Activated effector memory CD4-positive, alpha-beta T cell treated with anti-CD3 and anti-CD28 coated beads, Interleukin-2, amount 50 U/mL, for 16 hours (primary cell): ENCODE measurements at regions not wholly inside any gene's neighbourhood (a gene's known extent, or its start where the extent isn't known, plus 50 kb on each side); places are given as distances from the start of the nearest gene placed in this dataset.
"Not testable (repeated sequence)": the region's sequence is repeated elsewhere in the genome, so short reads cannot be mapped to it uniquely, and the experiment has no call there.

Experiments used
- DNase-seq: peaks from one replicate; pipeline ENCODE4 v3.0.0-alpha.2; 2020

GRCh38 chr3:20608054-20608738 lies 422.2 kb upstream of the SGO1 start:
- no peak for DNase-seq

- DNase-seq, result no peak
Measured at GRCh38 chr3:20604659-20605058, 418.7 kb upstream of the SGO1 start.

GRCh38 chr3:20589275-20589674 lies 403.3 kb upstream of the SGO1 start:
- no peak for DNase-seq

- DNase-seq, result no peak
Measured at GRCh38 chr3:20588781-20589180, 402.8 kb upstream of the SGO1 start.

GRCh38 chr3:20583648-20584047 lies 397.6 kb upstream of the SGO1 start:
- no peak for DNase-seq

GRCh38 chr3:20576228-20576627 lies 390.2 kb upstream of the SGO1 start:
- no peak for DNase-seq

GRCh38 chr3:20575146-20575545 lies 389.1 kb upstream of the SGO1 start:
- DNase-seq, result no peak

GRCh38 chr3:20574746-20575145 lies 388.7 kb upstream of the SGO1 start:
- DNase-seq, result no peak

- no peak for DNase-seq
Measured at GRCh38 chr3:20573175-20573574, 387.2 kb upstream of the SGO1 start.

GRCh38 chr3:20572473-20572872 lies 386.5 kb upstream of the SGO1 start:
- no peak for DNase-seq

- DNase-seq, result no peak
Measured at GRCh38 chr3:20569310-20569709, 383.3 kb upstream of the SGO1 start.

GRCh38 chr3:20564966-20565365 lies 379.0 kb upstream of the SGO1 start:
- DNase-seq, result no peak

- no peak for DNase-seq
Measured at GRCh38 chr3:20563985-20564384, 378.0 kb upstream of the SGO1 start.

GRCh38 chr3:20563251-20563650 lies 377.2 kb upstream of the SGO1 start:
- no peak for DNase-seq

GRCh38 chr3:20561166-20561565 lies 375.2 kb upstream of the SGO1 start:
- DNase-seq, result no peak

GRCh38 chr3:20560446-20560845 lies 374.4 kb upstream of the SGO1 start:
- DNase-seq, result not testable (repeated sequence)

- DNase-seq, result no peak
Measured at GRCh38 chr3:20558161-20558560, 372.2 kb upstream of the SGO1 start.

GRCh38 chr3:20556661-20557060 lies 370.7 kb upstream of the SGO1 start:
- no peak for DNase-seq

- no peak for DNase-seq
Measured at GRCh38 chr3:20552605-20553275, 366.7 kb upstream of the SGO1 start.

GRCh38 chr3:20547361-20548269 lies 361.6 kb upstream of the SGO1 start:
- not testable (repeated sequence) for DNase-seq

GRCh38 chr3:20546636-20547035 lies 360.6 kb upstream of the SGO1 start:
- no peak for DNase-seq

- DNase-seq, result no peak
Measured at GRCh38 chr3:20543535-20544226, 357.7 kb upstream of the SGO1 start.

GRCh38 chr3:20540066-20540465 lies 354.1 kb upstream of the SGO1 start:
- no peak for DNase-seq
